ENCODE measurements at regions not wholly inside any gene's neighbourhood (a gene's known extent, or its start where the extent isn't known, plus 50 kb on each side); places are given as distances from the start of the nearest gene placed in this dataset.

- Mint-ChIP-seq H3K27me3 (ENCODE audit: low read depth in 2 of 2) (no peaks in the 10 kb centered on the region), H3K27ac (no peak overlapping the region), H3K9me3 (peaks cover 19 to 39% of the 10 kb centered on the region in 2 donors), H3K4me1 (no peaks in the 10 kb centered on the region), H3K36me3 (peaks cover 4% of the 10 kb centered on the region), H3K4me3 (no peak overlapping the region)
- Histone ChIP-seq H3K4me1 (ENCODE audit: control insufficient read depth, insufficient read depth, low read length) (no peaks in the 10 kb centered on the region), H3K27me3 (ENCODE audit: control insufficient read depth, insufficient read depth, low read length) (no peaks in the 10 kb centered on the region), H3K9me3 (ENCODE audit: control insufficient read depth, insufficient read depth, low read length) (peaks cover 6% of the 10 kb centered on the region), H3K4me3 (ENCODE audit: low read length) (no peak overlapping the region), H3K36me3 (ENCODE audit: control insufficient read depth, insufficient read depth, low read length) (no peaks in the 10 kb centered on the region), H3K27ac (ENCODE audit: low read length) (no peak overlapping the region)
- intact Hi-C loops (cut with micrococcal nuclease): no loop called here
- ATAC-seq: no peak
- DNase-seq: no peak
- TF ChIP-seq CTCF (IDR thresholded peaks at IDR 0.05): no peak
- WGBS (ENCODE audit: insufficient coverage): 80% methylated on average over 1 of the region's 5 CpGs
Measured at GRCh38 chr16:62720651-62721050, 684.4 kb upstream of the CDH8 start.

- H3K9me3 Mint-ChIP-seq: peaks cover 22 to 35% of the 10 kb centered on the region in 2 donors
- peaks cover 3% of the 10 kb centered on the region for H3K9me3 ChIP-seq (ENCODE audit: control insufficient read depth, insufficient read depth, low read length)
- WGBS (ENCODE audit: insufficient coverage): 45% methylated on average over 1 of the region's 2 CpGs
- intact Hi-C loops (cut with micrococcal nuclease): no loop called here
- no peak overlapping the region for H3K27ac Mint-ChIP-seq
- H3K4me3 Mint-ChIP-seq: no peak overlapping the region
- no peak overlapping the region for H3K27ac ChIP-seq (ENCODE audit: low read length)
- DNase-seq: no peak
- no peak for TF ChIP-seq CTCF (IDR thresholded peaks at IDR 0.05)
- peaks cover 6% of the 10 kb centered on the region for H3K36me3 Mint-ChIP-seq
- H3K27me3 ChIP-seq (ENCODE audit: control insufficient read depth, insufficient read depth, low read length): no peaks in the 10 kb centered on the region
- no peaks in the 10 kb centered on the region for H3K36me3 ChIP-seq (ENCODE audit: control insufficient read depth, insufficient read depth, low read length)
- no peaks in the 10 kb centered on the region for H3K4me1 ChIP-seq (ENCODE audit: control insufficient read depth, insufficient read depth, low read length)
- no peaks in the 10 kb centered on the region for H3K27me3 Mint-ChIP-seq (ENCODE audit: low read depth in 2 of 2)
- no peak overlapping the region for H3K4me3 ChIP-seq (ENCODE audit: low read length)
- no peak for ATAC-seq
- H3K4me1 Mint-ChIP-seq: no peaks in the 10 kb centered on the region
Measured at GRCh38 chr16:62717026-62717425, 680.8 kb upstream of the CDH8 start.

- H3K4me3 ChIP-seq (ENCODE audit: low read length): no peak overlapping the region
- H3K27ac ChIP-seq (ENCODE audit: low read length): no peak overlapping the region
- no peaks in the 10 kb centered on the region for H3K36me3 ChIP-seq (ENCODE audit: control insufficient read depth, insufficient read depth, low read length)
- no peak for TF ChIP-seq CTCF (IDR thresholded peaks at IDR 0.05)
- no peaks in the 10 kb centered on the region for H3K27me3 ChIP-seq (ENCODE audit: control insufficient read depth, insufficient read depth, low read length)
- Mint-ChIP-seq H3K4me1 (no peaks in the 10 kb centered on the region), H3K36me3 (peaks cover 6% of the 10 kb centered on the region), H3K27ac (no peak overlapping the region), H3K27me3 (ENCODE audit: low read depth in 2 of 2) (no peaks in the 10 kb centered on the region), H3K9me3 (peaks cover 19 to 34% of the 10 kb centered on the region in 2 donors), H3K4me3 (no peak overlapping the region)
- H3K9me3 ChIP-seq (ENCODE audit: control insufficient read depth, insufficient read depth, low read length): peaks cover 3% of the 10 kb centered on the region
- no CpG with 5 or more reads among the region's 1 CpG for WGBS (ENCODE audit: insufficient coverage)
- no peaks in the 10 kb centered on the region for H3K4me1 ChIP-seq (ENCODE audit: control insufficient read depth, insufficient read depth, low read length)
- intact Hi-C loops (cut with micrococcal nuclease): no loop called here
- DNase-seq (no peak), ATAC-seq (no peak)
Measured at GRCh38 chr16:62715701-62716100, 679.5 kb upstream of the CDH8 start.

GRCh38 chr16:62712566-62712965, 676.3 kb upstream of the CDH8 start:
- Mint-ChIP-seq H3K27ac (no peak overlapping the region), H3K9me3 (peaks cover 21 to 32% of the 10 kb centered on the region in 2 donors), H3K27me3 (ENCODE audit: low read depth in 2 of 2) (no peaks in the 10 kb centered on the region), H3K4me3 (no peak overlapping the region), H3K4me1 (no peaks in the 10 kb centered on the region), H3K36me3 (peaks cover 6% of the 10 kb centered on the region)
- no peaks in the 10 kb centered on the region for H3K27me3 ChIP-seq (ENCODE audit: control insufficient read depth, insufficient read depth, low read length)
- no peak overlapping the region for H3K27ac ChIP-seq (ENCODE audit: low read length)
- intact Hi-C loops (cut with micrococcal nuclease): no loop called here
- no peak for DNase-seq
- no peaks in the 10 kb centered on the region for H3K36me3 ChIP-seq (ENCODE audit: control insufficient read depth, insufficient read depth, low read length)
- no peaks in the 10 kb centered on the region for H3K4me1 ChIP-seq (ENCODE audit: control insufficient read depth, insufficient read depth, low read length)
- 80% methylated on average over 1 of the region's 1 CpG for whole genome bisulfite sequencing (ENCODE audit: insufficient coverage)
- no peak overlapping the region for H3K4me3 ChIP-seq (ENCODE audit: low read length)
- no peaks in the 10 kb centered on the region for H3K9me3 ChIP-seq (ENCODE audit: control insufficient read depth, insufficient read depth, low read length)
- no peak for TF ChIP-seq CTCF (IDR thresholded peaks at IDR 0.05)
- ATAC-seq: no peak

Measured in natural killer cell (primary cell).